ENCODE measurements at regions not wholly inside any gene's neighbourhood (a gene's known extent, or its start where the extent isn't known, plus 50 kb on each side); places are given as distances from the start of the nearest gene placed in this dataset.

- peak; percentile 70 for DNase-seq (ENCODE audit: low spot score)
- TF ChIP-seq CTCF (IDR thresholded peaks at IDR 0.05; ENCODE audit: extremely low read depth, missing control alignments): no peak
Observed at GRCh38 chr9:129270903-129271431, 92.9 kb upstream of the IER5L start.

GRCh38 chr9:129270205-129270604, 92.1 kb upstream of the IER5L start:
- TF ChIP-seq CTCF (IDR thresholded peaks at IDR 0.05; ENCODE audit: extremely low read depth, missing control alignments): no peak
- DNase-seq (ENCODE audit: low spot score): peak; percentile 82

GRCh38 chr9:129267141-129267540, 89.1 kb upstream of the IER5L start:
- no peak for TF ChIP-seq CTCF (IDR thresholded peaks at IDR 0.05; ENCODE audit: extremely low read depth, missing control alignments)
- no peak for DNase-seq (ENCODE audit: low spot score)

- TF ChIP-seq CTCF (IDR thresholded peaks at IDR 0.05; ENCODE audit: extremely low read depth, missing control alignments): no peak
- DNase-seq (ENCODE audit: low spot score): no peak
Observed at GRCh38 chr9:129266536-129266935, 88.5 kb upstream of the IER5L start.

- TF ChIP-seq CTCF (IDR thresholded peaks at IDR 0.05; ENCODE audit: extremely low read depth, missing control alignments): no peak
- no peak for DNase-seq (ENCODE audit: low spot score)
Observed at GRCh38 chr9:129264388-129264787, 86.3 kb upstream of the IER5L start.

GRCh38 chr9:129263836-129264235, 85.8 kb upstream of the IER5L start:
- no peak for TF ChIP-seq CTCF (IDR thresholded peaks at IDR 0.05; ENCODE audit: extremely low read depth, missing control alignments)
- no peak for DNase-seq (ENCODE audit: low spot score)

GRCh38 chr9:129262261-129262660, 84.2 kb upstream of the IER5L start:
- DNase-seq (ENCODE audit: low spot score): no peak
- no peak for TF ChIP-seq CTCF (IDR thresholded peaks at IDR 0.05; ENCODE audit: extremely low read depth, missing control alignments)

All from GM20000 (cell line).